ENCODE measurements at regions not wholly inside any gene's neighbourhood (a gene's known extent, or its start where the extent isn't known, plus 50 kb on each side); places are given as distances from the start of the nearest gene placed in this dataset.

- TF ChIP-seq CTCF (IDR thresholded peaks at IDR 0.05) (no peak), POLR2A (IDR thresholded peaks at IDR 0.05) (no peak), POLR2AphosphoS5 (IDR thresholded peaks at IDR 0.05) (no peak), EP300 (IDR thresholded peaks at IDR 0.05) (no peak)
Observed at GRCh38 chr14:106508216-106508615, 981.8 kb downstream of the TMEM121 start.

Data from stomach (tissue), 4 donors.